ENCODE measurements at regions not wholly inside any gene's neighbourhood (a gene's known extent, or its start where the extent isn't known, plus 50 kb on each side); places are given as distances from the start of the nearest gene placed in this dataset.
"Not testable (repeated sequence)": the region's sequence is repeated elsewhere in the genome, so short reads cannot be mapped to it uniquely, and the experiment has no call there.

DNA sequence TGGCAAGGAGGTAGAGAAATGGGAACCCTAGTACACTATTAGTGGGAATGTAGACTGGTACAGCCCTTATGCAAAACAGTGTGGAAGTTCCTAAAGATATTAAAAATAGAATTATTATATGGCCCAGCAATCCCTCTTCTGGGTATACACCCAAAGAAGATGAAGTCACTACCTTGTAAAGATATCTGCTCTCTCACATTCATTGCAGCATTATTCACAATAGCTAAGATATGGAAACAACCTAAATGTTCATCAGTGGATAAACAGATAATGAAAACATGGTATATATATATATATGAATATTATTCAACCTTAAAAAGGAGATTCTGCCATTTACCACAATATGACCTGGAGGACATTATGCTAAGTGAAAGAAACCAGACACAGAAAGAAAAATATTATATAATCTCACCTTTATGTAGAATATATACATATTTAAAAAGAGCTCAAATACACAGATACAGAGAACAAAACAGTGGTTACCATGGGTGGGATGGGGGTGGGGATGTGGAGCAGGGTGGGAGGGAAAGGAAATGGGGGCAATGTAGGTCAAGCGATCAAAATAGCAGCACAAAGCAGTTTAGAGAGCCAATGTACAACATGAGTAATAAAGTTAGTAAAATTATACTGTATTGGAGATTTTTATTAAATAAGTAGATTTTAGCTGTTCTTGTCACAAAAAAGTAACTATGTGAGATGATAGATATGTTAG lies 138.6 kb downstream of the SPRY1 start:
- CTCF ChIA-PET (ENCODE audit: unreplicated experiment), result no interaction called here
- intact Hi-C loops (cut with micrococcal nuclease; ENCODE audit: unreplicated experiment), result no loop called here

DNA sequence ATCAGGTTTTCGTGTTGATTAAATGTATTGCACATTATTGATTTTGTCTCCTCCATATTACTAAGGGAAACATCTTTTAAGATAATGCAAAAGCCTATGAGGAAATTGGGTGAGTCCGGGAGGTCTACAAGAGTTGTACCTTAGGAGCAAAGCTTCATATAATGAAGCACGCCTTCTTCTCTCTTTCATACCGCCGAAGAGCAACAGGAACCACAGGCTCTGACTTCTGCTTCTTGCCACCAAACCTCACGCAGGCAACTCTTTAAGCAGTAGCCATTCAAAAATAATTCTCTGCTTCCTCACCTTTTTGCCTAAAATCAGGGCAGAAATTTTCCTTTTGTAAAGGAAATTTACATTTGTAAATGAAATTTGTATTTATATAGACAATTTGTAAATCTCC lies 139.6 kb downstream of the SPRY1 start:
- intact Hi-C loops (cut with micrococcal nuclease; ENCODE audit: unreplicated experiment), result no loop called here
- Histone ChIP-seq H3K36me3 (ENCODE audit: insufficient read depth, low read length) (no peaks in the 10 kb centered on the region), H3K4me2 (ENCODE audit: low read length) (no peak overlapping the region; the same call in 1 of the 2 replicates), H3K4me1 (ENCODE audit: insufficient read depth, low read length, poor library complexity, severe bottlenecking) (no peaks in the 10 kb centered on the region), H3K4me3 (ENCODE audit: low read depth, low read length, poor library complexity, severe bottlenecking) (no peak overlapping the region), H2AFZ (ENCODE audit: low read length) (peak overlapping the region; percentile 69), H3K27ac (ENCODE audit: low read depth, low read length, poor library complexity, severe bottlenecking) (no peak overlapping the region), H3K9me3 (ENCODE audit: low read length) (peaks cover 7% of the 10 kb centered on the region; the same call in 1 of the 2 replicates), H3K9me2 (ENCODE audit: insufficient read depth, low read length) (no peaks in the 10 kb centered on the region), H4K20me1 (ENCODE audit: insufficient read depth, low read length) (no peaks in the 10 kb centered on the region), H3K79me2 (ENCODE audit: insufficient read depth, low read depth, low read length) (no peaks in the 10 kb centered on the region)
- CTCF ChIA-PET (ENCODE audit: unreplicated experiment), result no interaction called here
- POLR2A ChIA-PET, result interaction anchor here (0.5 to 1.4 kb wide), 5 partner anchors 12 to 359 kb away, joined by 3 to 4 read pairs (median 3); no protein-coding TSS in a partner anchor
- no peak for TF ChIP-seq EZH2phosphoT487 (IDR thresholded peaks at IDR 0.05; ENCODE audit: borderline replicate concordance, low read depth, low read length)
- TF ChIP-seq CTCF (conservative IDR thresholded peaks at IDR 0.05; ENCODE audit: low read length), result no peak
- BruUV-seq (replicated peaks), result no TSS peak
- peak; percentile 20 for DNase-seq (ENCODE audit: low spot score)

More for the DNA sequence above, 138.6 kb downstream of the SPRY1 start:
- Histone ChIP-seq H4K20me1 (ENCODE audit: insufficient read depth, low read length) (no peaks in the 10 kb centered on the region), H2AFZ (ENCODE audit: low read length) (no peak overlapping the region), H3K4me1 (ENCODE audit: insufficient read depth, low read length, poor library complexity, severe bottlenecking) (no peaks in the 10 kb centered on the region), H3K4me3 (ENCODE audit: low read depth, low read length, poor library complexity, severe bottlenecking) (no peak overlapping the region), H3K9me2 (ENCODE audit: insufficient read depth, low read length) (no peaks in the 10 kb centered on the region), H3K27ac (ENCODE audit: low read depth, low read length, poor library complexity, severe bottlenecking) (no peak overlapping the region), H3K9me3 (ENCODE audit: low read length) (peaks cover 7% of the 10 kb centered on the region; the same call in 1 of the 2 replicates), H3K4me2 (ENCODE audit: low read length) (no peak overlapping the region), H3K36me3 (ENCODE audit: insufficient read depth, low read length) (no peaks in the 10 kb centered on the region), H3K79me2 (ENCODE audit: insufficient read depth, low read depth, low read length) (no peaks in the 10 kb centered on the region)
- POLR2A ChIA-PET, result interaction anchor here (0.6 to 0.7 kb wide), 2 partner anchors 44 to 1751 kb away, joined by 3 read pairs; no protein-coding TSS in a partner anchor
- BruUV-seq (replicated peaks), result no TSS peak
- no peak for DNase-seq (ENCODE audit: low spot score)
- TF ChIP-seq EZH2phosphoT487 (IDR thresholded peaks at IDR 0.05; ENCODE audit: borderline replicate concordance, low read depth, low read length) (no peak), CTCF (conservative IDR thresholded peaks at IDR 0.05; ENCODE audit: low read length) (no peak)

- BruUV-seq (replicated peaks); CTCF ChIA-PET (ENCODE audit: unreplicated experiment); H3K79me2 ChIP-seq (ENCODE audit: insufficient read depth, low read depth, low read length); H3K9me3 ChIP-seq (ENCODE audit: low read length); H3K27ac ChIP-seq (ENCODE audit: low read depth, low read length, poor library complexity, severe bottlenecking); H3K9me2 ChIP-seq (ENCODE audit: insufficient read depth, low read length); H3K36me3 ChIP-seq (ENCODE audit: insufficient read depth, low read length); H2AFZ ChIP-seq (ENCODE audit: low read length); intact Hi-C loops (cut with micrococcal nuclease; ENCODE audit: unreplicated experiment); H3K4me1 ChIP-seq (ENCODE audit: insufficient read depth, low read length, poor library complexity, severe bottlenecking); H3K4me3 ChIP-seq (ENCODE audit: low read depth, low read length, poor library complexity, severe bottlenecking); H3K4me2 ChIP-seq (ENCODE audit: low read length); H4K20me1 ChIP-seq (ENCODE audit: insufficient read depth, low read length); DNase-seq (ENCODE audit: low spot score): not testable (repeated sequence)
- POLR2A ChIA-PET, result interaction anchor here (0.6 to 0.7 kb wide), 2 partner anchors 8 to 124 kb away, joined by 3 read pairs; no protein-coding TSS in a partner anchor
Measured at GRCh38 chr4:123537906-123538402, 141.4 kb downstream of the SPRY1 start.

Data from OCI-LY7 (cell line).